H9 (cell line): ENCODE measurements at regions not wholly inside any gene's neighbourhood (a gene's known extent, or its start where the extent isn't known, plus 50 kb on each side); places are given as distances from the start of the nearest gene placed in this dataset.

Experiments used
- DNase-seq: peaks from one replicate; pipeline ENCODE4 v3.0.0-alpha.2; 2017
- H2AFZ ChIP-seq: one replicate; pipeline ENCODE4 v1.6.1; 2013; ENCODE audit warnings: mild to moderate bottlenecking, low read length, control low read depth, moderate library complexity
- H2AK5ac ChIP-seq: 2 replicates; pipeline ENCODE4 v1.6.1; 2013; ENCODE audit warnings: low read length, control low read depth, mixed read lengths; ENCODE audit not compliant: insufficient read length
- H2BK120ac ChIP-seq: one replicate; pipeline ENCODE4 v1.6.1; 2013; ENCODE audit warnings: low read depth, mild to moderate bottlenecking, low read length, control low read depth, inconsistent platforms; ENCODE audit not compliant: poor library complexity, severe bottlenecking
- H2BK12ac ChIP-seq: 2 replicates; pipeline ENCODE4 v1.6.1; 2013; ENCODE audit warnings: low read length, control low read depth, mixed read lengths, low read depth; ENCODE audit not compliant: insufficient read length
- H2BK15ac ChIP-seq: 2 replicates; pipeline ENCODE4 v1.6.1; 2013; ENCODE audit warnings: low read depth, low read length, control low read depth
- H2BK20ac ChIP-seq: one replicate; pipeline ENCODE4 v1.6.1; 2013; ENCODE audit warnings: low read depth, mild to moderate bottlenecking, low read length, control low read depth, inconsistent platforms; ENCODE audit not compliant: poor library complexity, severe bottlenecking
- H2BK5ac ChIP-seq: 2 replicates; pipeline ENCODE4 v1.6.1; 2013; ENCODE audit warnings: low read length, control low read depth, mixed read lengths; ENCODE audit not compliant: insufficient read length
- H3K14ac ChIP-seq: 2 replicates; pipeline ENCODE4 v1.6.1; 2013; ENCODE audit warnings: low read length, control low read depth; ENCODE audit not compliant: insufficient read depth
- H3K18ac ChIP-seq: 2 replicates; pipeline ENCODE4 v1.6.1; 2013; ENCODE audit warnings: low read depth, mild to moderate bottlenecking, mixed read lengths, low read length, control low read depth; ENCODE audit not compliant: insufficient read length
- H3K23ac ChIP-seq: 2 replicates; pipeline ENCODE4 v1.6.1; 2013; ENCODE audit warnings: low read length, control low read depth, mixed read lengths, low read depth; ENCODE audit not compliant: insufficient read length
- H3K23me2 ChIP-seq: 2 replicates; pipeline ENCODE4 v1.6.1; 2013; ENCODE audit warnings: low read depth, mild to moderate bottlenecking, mixed read lengths, low read length, control low read depth; ENCODE audit not compliant: insufficient read length, poor library complexity, severe bottlenecking
- H3K27ac ChIP-seq: 2 replicates; pipeline ENCODE4 v1.5.1; 2013; ENCODE audit warnings: low read length, control low read depth, mixed read lengths, low read depth; ENCODE audit not compliant: insufficient read length
- H3K27me3 ChIP-seq: 2 replicates; pipeline ENCODE4 v1.6.1; 2013; ENCODE audit warnings: low read length, control low read depth, inconsistent platforms; ENCODE audit not compliant: insufficient read depth
- H3K4ac ChIP-seq: 2 replicates; pipeline ENCODE4 v1.6.1; 2013; ENCODE audit warnings: low read depth, mild to moderate bottlenecking, control low read depth, inconsistent platforms, low read length, moderate library complexity
- H3K4me1 ChIP-seq: 2 replicates; pipeline ENCODE4 v1.6.1; 2013; ENCODE audit warnings: low read length, control low read depth, inconsistent platforms; ENCODE audit not compliant: insufficient read depth
- H3K4me2 ChIP-seq: 2 replicates; pipeline ENCODE4 v1.6.1; 2013; ENCODE audit warnings: low read length, control low read depth, mixed read lengths; ENCODE audit not compliant: insufficient read length, insufficient read depth
- H3K56ac ChIP-seq: 2 replicates; pipeline ENCODE4 v1.6.1; 2013; ENCODE audit warnings: low read depth, mild to moderate bottlenecking, mixed read lengths, low read length, control low read depth; ENCODE audit not compliant: insufficient read length
- H3K79me1 ChIP-seq: 2 replicates; pipeline ENCODE4 v1.6.1; 2013; ENCODE audit warnings: low read depth, mild to moderate bottlenecking, moderate library complexity, low read length, control low read depth, inconsistent platforms; ENCODE audit not compliant: insufficient read depth, poor library complexity, severe bottlenecking
- H3K79me2 ChIP-seq: 2 replicates; pipeline ENCODE4 v1.6.1; 2013; ENCODE audit warnings: low read length, control low read depth, inconsistent platforms; ENCODE audit not compliant: insufficient read depth
- H3K9ac ChIP-seq: 2 replicates; pipeline ENCODE4 v1.6.1; 2013; ENCODE audit warnings: low read length, control low read depth, mixed read lengths; ENCODE audit not compliant: insufficient read length; ENCODE audit errors: extremely low read depth
- H3K9me3 ChIP-seq: one replicate; pipeline ENCODE4 v1.6.1; 2013; ENCODE audit warnings: low read depth, low read length, inconsistent platforms; ENCODE audit not compliant: control insufficient read depth
- H3T11ph ChIP-seq: one replicate; pipeline ENCODE4 v1.6.1; 2013; ENCODE audit warnings: mild to moderate bottlenecking, low read length, control low read depth, inconsistent platforms
- H4K20me1 ChIP-seq: one replicate; pipeline ENCODE4 v1.6.1; 2013; ENCODE audit not compliant: control insufficient read depth, insufficient read length, insufficient read depth
- H4K5ac ChIP-seq: 2 replicates; pipeline ENCODE4 v1.6.1; 2013; ENCODE audit warnings: low read depth, mild to moderate bottlenecking, mixed read lengths, low read length, control low read depth; ENCODE audit not compliant: insufficient read length
- H4K8ac ChIP-seq: replicated peaks from 2 replicates; pipeline ENCODE4 v1.6.1; 2013; ENCODE audit warnings: low read length, control low read depth, mixed read lengths, low read depth; ENCODE audit not compliant: insufficient read length
- H4K91ac ChIP-seq: 2 replicates; pipeline ENCODE4 v1.6.1; 2013; ENCODE audit warnings: low read depth, mild to moderate bottlenecking, moderate library complexity, mixed read lengths, low read length, control low read depth; ENCODE audit not compliant: insufficient read length
- H3K27ac Mint-ChIP-seq, 3 experiments: 2 replicates in 2 of 3; 3 replicates in 1 of 3; pipeline ENCODE4 v1.8.0; 2020 to 2021; ENCODE audit warnings: mixed read lengths in 3 of 3, mild to moderate bottlenecking in 1 of 3, moderate library complexity in 1 of 3
- H3K27me3 Mint-ChIP-seq: 2 replicates; pipeline ENCODE4 v1.8.0; 2021; ENCODE audit warnings: low read depth, mild to moderate bottlenecking, moderate library complexity, mixed read lengths
- H3K36me3 Mint-ChIP-seq, 3 experiments: 2 replicates in 2 of 3; 3 replicates in 1 of 3; pipeline ENCODE4 v1.8.0; 2020 to 2021; ENCODE audit warnings: low read depth in 3 of 3, mixed read lengths in 3 of 3; ENCODE audit not compliant: insufficient read depth in 1 of 3
- H3K4me1 Mint-ChIP-seq, 2 experiments: 2 replicates each; pipeline ENCODE4 v1.8.0; 2020; ENCODE audit warnings: mixed read lengths in 2 of 2
- H3K4me3 Mint-ChIP-seq, 2 experiments: 2 replicates in 1 of 2; 3 replicates in 1 of 2; pipeline ENCODE4 v1.8.0; 2020 to 2021; ENCODE audit warnings: mild to moderate bottlenecking in 2 of 2, mixed read lengths in 2 of 2, moderate library complexity in 1 of 2
- H3K9me3 Mint-ChIP-seq, 2 experiments: 2 replicates in 1 of 2; 3 replicates in 1 of 2; pipeline ENCODE4 v1.8.0; 2020; ENCODE audit warnings: mild to moderate bottlenecking in 2 of 2, mixed read lengths in 2 of 2, moderate library complexity in 1 of 2
- CTCF ChIP-seq: fragments of 200-600 bp; sonication (generic); conservative IDR thresholded peaks from 3 replicates; pipeline ENCODE4 v1.8.0; 2021; ENCODE audit warnings: antibody characterized with exemption, mild to moderate bottlenecking
- WGBS: extraction: QIAGEN DNeasy Blood & Tissue Kit; methylation state at CpG from one replicate; pipeline ENCODE4 v1.1.7; 2013; ENCODE audit warnings: missing lambda C conversion rate, low lambda C conversion rate, mixed read lengths; ENCODE audit not compliant: insufficient read length; ENCODE audit errors: extremely low coverage; 5-methylcytosine and 5-hydroxymethylcytosine counted together

GRCh38 chr10:61184429-61184828 is 240.4 kb upstream of the RHOBTB1 start:
- Histone ChIP-seq H3K4ac (no peak overlapping the region), H3K23ac (no peak overlapping the region), H3K9ac (no peak overlapping the region), H2BK5ac (no peak overlapping the region), H3T11ph (no peak overlapping the region), H2BK12ac (no peak overlapping the region), H3K4me1 (no peaks in the 10 kb centered on the region), H3K27ac (no peak overlapping the region), H4K5ac (no peak overlapping the region), H3K27me3 (no peaks in the 10 kb centered on the region), H3K79me2 (no peaks in the 10 kb centered on the region), H3K18ac (no peak overlapping the region), H2BK120ac (no peak overlapping the region), H2BK20ac (no peak overlapping the region), H4K91ac (no peak overlapping the region), H3K23me2 (no peaks in the 10 kb centered on the region), H3K4me2 (no peak overlapping the region), H3K9me3 (no peaks in the 10 kb centered on the region), H3K14ac (no peak overlapping the region), H3K56ac (no peak overlapping the region), H3K79me1 (no peaks in the 10 kb centered on the region), H2AK5ac (no peak overlapping the region), H4K8ac (no peak overlapping the region), H2AFZ (no peak overlapping the region), H2BK15ac (no peak overlapping the region), H4K20me1 (no peaks in the 10 kb centered on the region)
- WGBS, result no CpG with 5 or more reads among the region's 2 CpGs
- Mint-ChIP-seq H3K4me3 (no peak overlapping the region), H3K27ac (no peak overlapping the region), H3K4me1 (peaks cover 3 to 4% of the 10 kb centered on the region in 2 experiments; a peak in 3 of 4 replicates), H3K27me3 (no peaks in the 10 kb centered on the region), H3K9me3 (no peaks in the 10 kb centered on the region; a peak in 1 of 5 replicates), H3K36me3 (no peaks in the 10 kb centered on the region; a peak in 1 of 7 replicates)
- no peak for TF ChIP-seq CTCF
- no peak for DNase-seq
